SU-DHL-6 (cell line): ENCODE measurements at regions not wholly inside any gene's neighbourhood (a gene's known extent, or its start where the extent isn't known, plus 50 kb on each side); places are given as distances from the start of the nearest gene placed in this dataset.

Experiments
- H2AFZ ChIP-seq: fragments of 200-600 bp; sonication (generic); 2 replicates; pipeline ENCODE4 v1.6.1; 2014; ENCODE audit warnings: low read depth, mild to moderate bottlenecking, moderate library complexity, mixed read lengths, antibody characterized with exemption, low read length; ENCODE audit not compliant: severe bottlenecking
- H3F3A ChIP-seq: fragments of 200-600 bp; shearing (Covaris generic); 2 replicates; pipeline ENCODE4 v1.6.0; 2016; ENCODE audit warnings: antibody characterized with exemption, mild to moderate bottlenecking; ENCODE audit not compliant: insufficient read depth
- H3K27ac ChIP-seq: fragments of 200-600 bp; sonication (generic); 2 replicates; pipeline ENCODE4 v1.5.1; 2016; ENCODE audit warnings: low read depth, mild to moderate bottlenecking, low read length, moderate library complexity, mixed read lengths
- H3K27me3 ChIP-seq: fragments of 200-600 bp; sonication (generic), shearing (Covaris generic); 2 replicates; pipeline ENCODE4 v1.6.0; 2014; ENCODE audit warnings: mild to moderate bottlenecking, low read length
- H3K36me3 ChIP-seq: fragments of 200-600 bp; sonication (generic); 2 replicates; pipeline ENCODE4 v1.6.1; 2014; ENCODE audit warnings: mild to moderate bottlenecking, low read length, mixed read lengths
- H3K4me2 ChIP-seq: fragments of 300-600, 200-600 bp; shearing (Covaris generic), sonication (generic); 2 replicates; pipeline ENCODE4 v1.6.0; 2014; ENCODE audit warnings: low read length, low read depth, mild to moderate bottlenecking; ENCODE audit not compliant: poor library complexity, severe bottlenecking
- H3K4me3 ChIP-seq: fragments of 200-600 bp; sonication (generic); 2 replicates; pipeline ENCODE4 v1.5.1; 2014; ENCODE audit warnings: antibody characterized with exemption, low read length, mild to moderate bottlenecking, mixed read lengths; ENCODE audit not compliant: insufficient read depth, poor library complexity, severe bottlenecking
- H3K79me2 ChIP-seq: fragments of 200-600 bp; sonication (generic); 2 replicates; pipeline ENCODE4 v1.6.1; 2014; ENCODE audit warnings: mild to moderate bottlenecking, low read length, moderate library complexity; ENCODE audit not compliant: insufficient read depth
- H3K9ac ChIP-seq: fragments of 200-600 bp; sonication (generic); 2 replicates; pipeline ENCODE4 v1.7.0; 2014; ENCODE audit warnings: mild to moderate bottlenecking, low read length
- H3K9me2 ChIP-seq: fragments of 200-600 bp; sonication (generic); replicated peaks from 2 replicates; pipeline ENCODE4 v1.6.1; 2014; ENCODE audit warnings: low read length; ENCODE audit not compliant: insufficient read depth
- H3K9me3 ChIP-seq: fragments of 200-600 bp; sonication (generic); 2 replicates; pipeline ENCODE4 v1.6.1; 2014; ENCODE audit warnings: low read length, mixed read lengths; ENCODE audit not compliant: insufficient read depth
- H4K20me1 ChIP-seq: fragments of 200-600 bp; sonication (generic); 2 replicates; pipeline ENCODE4 v1.6.1; 2014; ENCODE audit warnings: low read depth, mild to moderate bottlenecking, antibody characterized with exemption, low read length, moderate library complexity, mixed read lengths
- EZH2phosphoT487 ChIP-seq: fragments of 200-600 bp; sonication (generic), shearing (Covaris generic); conservative IDR thresholded peaks from 2 replicates; pipeline ENCODE4 v1.6.1; 2018; ENCODE audit warnings: mild to moderate bottlenecking, antibody characterized with exemption, low read length, moderate library complexity, mixed read lengths
- TF ChIP-seq, protein P1 (sequence below): fragments of 200-600 bp; sonication (generic); IDR thresholded peaks from one replicate; pipeline ENCODE4 v1.5.1; 2017; ENCODE audit warnings: antibody characterized with exemption, mild to moderate bottlenecking, low read length, moderate library complexity; ENCODE audit not compliant: insufficient read depth, poor library complexity, severe bottlenecking

DNA sequence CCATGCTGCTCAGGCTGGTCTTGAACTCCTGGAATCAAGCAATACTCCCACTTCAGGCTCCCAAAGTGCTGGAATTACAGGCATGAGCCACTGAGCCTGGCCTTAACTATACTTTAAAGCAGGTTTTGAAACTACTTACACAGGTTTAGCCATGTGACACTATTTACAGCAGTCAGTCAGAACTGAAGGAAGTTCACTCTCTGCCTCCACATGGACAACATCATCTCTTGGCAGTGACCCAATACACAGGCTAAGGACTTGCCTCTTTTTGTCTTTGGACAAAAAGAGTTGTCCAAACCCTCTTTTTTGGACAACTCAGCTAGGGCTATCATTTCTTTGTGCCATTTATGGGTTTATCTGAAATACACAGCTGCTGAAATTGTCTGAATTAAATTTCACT, 89.0 kb upstream of the CLDN10 start:
- Histone ChIP-seq H3K27ac (no peak overlapping the region), H3K36me3 (no peaks in the 10 kb centered on the region), H3K4me3 (no peak overlapping the region), H3K9ac (no peak overlapping the region), H3K4me2 (no peak overlapping the region), H3F3A (no peaks in the 10 kb centered on the region), H3K27me3 (no peaks in the 10 kb centered on the region), H3K9me2 (no peaks in the 10 kb centered on the region), H4K20me1 (no peaks in the 10 kb centered on the region), H3K9me3 (no peaks in the 10 kb centered on the region; the same call in 1 of the 2 replicates), H2AFZ (no peak overlapping the region), H3K79me2 (no peaks in the 10 kb centered on the region)
- TF ChIP-seq, protein P1, sequence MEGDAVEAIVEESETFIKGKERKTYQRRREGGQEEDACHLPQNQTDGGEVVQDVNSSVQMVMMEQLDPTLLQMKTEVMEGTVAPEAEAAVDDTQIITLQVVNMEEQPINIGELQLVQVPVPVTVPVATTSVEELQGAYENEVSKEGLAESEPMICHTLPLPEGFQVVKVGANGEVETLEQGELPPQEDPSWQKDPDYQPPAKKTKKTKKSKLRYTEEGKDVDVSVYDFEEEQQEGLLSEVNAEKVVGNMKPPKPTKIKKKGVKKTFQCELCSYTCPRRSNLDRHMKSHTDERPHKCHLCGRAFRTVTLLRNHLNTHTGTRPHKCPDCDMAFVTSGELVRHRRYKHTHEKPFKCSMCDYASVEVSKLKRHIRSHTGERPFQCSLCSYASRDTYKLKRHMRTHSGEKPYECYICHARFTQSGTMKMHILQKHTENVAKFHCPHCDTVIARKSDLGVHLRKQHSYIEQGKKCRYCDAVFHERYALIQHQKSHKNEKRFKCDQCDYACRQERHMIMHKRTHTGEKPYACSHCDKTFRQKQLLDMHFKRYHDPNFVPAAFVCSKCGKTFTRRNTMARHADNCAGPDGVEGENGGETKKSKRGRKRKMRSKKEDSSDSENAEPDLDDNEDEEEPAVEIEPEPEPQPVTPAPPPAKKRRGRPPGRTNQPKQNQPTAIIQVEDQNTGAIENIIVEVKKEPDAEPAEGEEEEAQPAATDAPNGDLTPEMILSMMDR, result no peak
- no peak for TF ChIP-seq EZH2phosphoT487

DNA sequence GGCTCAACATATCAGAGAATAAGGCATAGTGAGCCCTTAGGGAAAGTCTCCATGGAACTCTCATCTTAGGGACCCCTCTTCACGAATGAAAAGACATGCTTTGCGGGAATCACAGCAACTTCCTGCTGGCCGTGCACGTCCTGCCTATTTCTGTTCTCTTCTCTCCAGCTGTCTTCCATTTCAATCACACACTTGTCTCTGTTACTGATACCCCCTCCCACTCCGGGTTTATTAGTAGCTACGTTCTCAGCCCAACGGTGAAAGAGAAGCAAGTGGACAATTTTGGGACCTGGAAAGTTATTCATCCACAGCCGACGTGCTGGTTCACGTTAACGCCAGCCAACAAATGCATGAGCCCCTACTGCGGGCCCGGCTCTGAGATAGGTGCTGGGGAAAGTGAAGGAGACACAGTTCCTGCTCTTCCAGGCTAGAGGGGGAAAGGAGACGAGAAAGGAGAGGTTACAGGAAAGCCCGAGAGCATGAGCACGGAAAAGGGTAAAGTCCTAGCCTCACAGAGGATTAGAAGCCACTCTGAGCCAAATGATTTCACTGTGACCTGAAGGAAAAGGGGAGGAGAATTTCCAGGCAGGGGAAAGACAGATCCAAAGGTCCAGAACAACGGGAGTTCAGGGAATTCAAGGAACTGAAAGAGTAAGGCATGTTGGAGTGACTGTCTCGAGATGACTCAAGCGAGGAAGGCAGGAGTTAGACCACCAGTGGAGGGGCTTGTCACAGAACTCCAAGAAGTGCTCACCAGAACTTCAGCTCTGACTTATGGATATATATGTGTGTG, 81.8 kb upstream of the CLDN10 start:
- no peaks in the 10 kb centered on the region for H3K9me3 ChIP-seq
- TF ChIP-seq, protein P1, result no peak
- TF ChIP-seq EZH2phosphoT487, result no peak
- H3K27ac ChIP-seq, result no peak overlapping the region
- H3K4me3 ChIP-seq, result no peak overlapping the region
- H3K9ac ChIP-seq, result no peak overlapping the region
- no peaks in the 10 kb centered on the region for H3K36me3 ChIP-seq
- no peak overlapping the region for H3K4me2 ChIP-seq
- no peaks in the 10 kb centered on the region for H3F3A ChIP-seq
- H2AFZ ChIP-seq, result no peak overlapping the region
- H3K9me2 ChIP-seq, result no peaks in the 10 kb centered on the region
- H3K27me3 ChIP-seq, result no peaks in the 10 kb centered on the region
- H3K79me2 ChIP-seq, result no peaks in the 10 kb centered on the region
- no peaks in the 10 kb centered on the region for H4K20me1 ChIP-seq

DNA sequence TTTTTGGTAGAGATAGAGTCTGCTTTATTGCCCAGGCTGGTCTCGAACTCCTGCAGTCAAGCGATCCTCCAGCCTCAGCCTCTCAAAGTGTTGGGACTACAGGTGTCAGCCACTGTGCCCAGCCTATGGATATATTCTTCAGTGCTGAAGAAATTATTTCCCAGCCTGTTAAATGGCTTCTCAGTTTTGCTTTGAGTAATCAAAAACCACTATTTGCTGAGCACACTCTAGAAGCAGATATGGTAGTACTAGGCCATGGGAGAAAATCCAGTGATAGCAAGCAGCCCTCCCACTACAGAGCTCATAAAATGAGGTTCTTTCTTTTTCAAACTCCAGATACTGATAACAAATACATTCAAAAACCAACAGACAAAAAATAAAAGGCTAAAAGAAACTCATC, 80.6 kb upstream of the CLDN10 start:
- H3K9ac ChIP-seq, result no peak overlapping the region
- H3F3A ChIP-seq, result no peaks in the 10 kb centered on the region
- H3K79me2 ChIP-seq, result no peaks in the 10 kb centered on the region
- H4K20me1 ChIP-seq, result no peaks in the 10 kb centered on the region
- H2AFZ ChIP-seq, result no peak overlapping the region
- H3K36me3 ChIP-seq, result no peaks in the 10 kb centered on the region
- no peak overlapping the region for H3K4me3 ChIP-seq
- no peaks in the 10 kb centered on the region for H3K9me2 ChIP-seq
- no peak overlapping the region for H3K27ac ChIP-seq
- H3K4me2 ChIP-seq, result no peak overlapping the region
- TF ChIP-seq EZH2phosphoT487, result no peak
- TF ChIP-seq, protein P1, result no peak
- H3K9me3 ChIP-seq, result no peaks in the 10 kb centered on the region
- no peaks in the 10 kb centered on the region for H3K27me3 ChIP-seq
